Nephron progenitor cell (in vitro differentiated cells): ENCODE measurements at regions not wholly inside any gene's neighbourhood (a gene's known extent, or its start where the extent isn't known, plus 50 kb on each side); places are given as distances from the start of the nearest gene placed in this dataset.

Experiments used
- DNase-seq: peaks from one replicate; pipeline ENCODE4 v3.0.0; 2021
- H3K27ac Mint-ChIP-seq: 2 replicates; pipeline ENCODE4 v1.8.0; 2021; ENCODE audit warnings: mild to moderate bottlenecking, moderate library complexity, mixed read lengths
- H3K27me3 Mint-ChIP-seq: 2 replicates; pipeline ENCODE4 v1.8.0; 2021; ENCODE audit warnings: mild to moderate bottlenecking, low read depth, mixed read lengths; ENCODE audit not compliant: poor library complexity
- H3K36me3 Mint-ChIP-seq: 2 replicates; pipeline ENCODE4 v1.8.0; 2021; ENCODE audit warnings: low read depth, mixed read lengths
- H3K4me1 Mint-ChIP-seq: 2 replicates; pipeline ENCODE4 v1.8.0; 2021; ENCODE audit warnings: mixed read lengths
- H3K4me3 Mint-ChIP-seq: 2 replicates; pipeline ENCODE4 v1.8.0; 2021; ENCODE audit warnings: mild to moderate bottlenecking, moderate library complexity, mixed read lengths
- H3K9me3 Mint-ChIP-seq: 2 replicates; pipeline ENCODE4 v1.8.0; 2021; ENCODE audit warnings: mild to moderate bottlenecking, moderate library complexity, mixed read lengths
- CTCF ChIP-seq: fragments of 200-600 bp; sonication (generic); IDR thresholded peaks from 2 replicates; pipeline ENCODE4 v1.5.0; 2021; ENCODE audit warnings: antibody characterized with exemption

GRCh38 chr10:30762620-30763019 lies 133.1 kb upstream of the LYZL2 start:
- no peaks in the 10 kb centered on the region for H3K36me3 Mint-ChIP-seq
- no peak overlapping the region for H3K4me3 Mint-ChIP-seq
- H3K27ac Mint-ChIP-seq: no peak overlapping the region
- no peak for DNase-seq
- H3K9me3 Mint-ChIP-seq: peaks cover 18% of the 10 kb centered on the region
- H3K27me3 Mint-ChIP-seq: peaks cover 2% of the 10 kb centered on the region
- TF ChIP-seq CTCF: no peak
- peaks cover 26% of the 10 kb centered on the region for H3K4me1 Mint-ChIP-seq

GRCh38 chr10:30759423-30759822 lies 129.9 kb upstream of the LYZL2 start:
- no peak overlapping the region for H3K27ac Mint-ChIP-seq
- H3K4me3 Mint-ChIP-seq: no peak overlapping the region
- H3K4me1 Mint-ChIP-seq: peaks cover 10% of the 10 kb centered on the region
- H3K36me3 Mint-ChIP-seq: no peaks in the 10 kb centered on the region
- H3K9me3 Mint-ChIP-seq: peaks cover 12% of the 10 kb centered on the region
- peaks cover 8% of the 10 kb centered on the region for H3K27me3 Mint-ChIP-seq
- no peak for DNase-seq
- no peak for TF ChIP-seq CTCF

GRCh38 chr10:30758338-30758737 lies 128.8 kb upstream of the LYZL2 start:
- Mint-ChIP-seq H3K9me3 (peaks cover 12% of the 10 kb centered on the region), H3K27ac (no peak overlapping the region), H3K4me1 (peaks cover 4% of the 10 kb centered on the region), H3K36me3 (no peaks in the 10 kb centered on the region), H3K27me3 (peaks cover 8% of the 10 kb centered on the region), H3K4me3 (no peak overlapping the region)
- no peak for TF ChIP-seq CTCF
- DNase-seq: no peak

GRCh38 chr10:30756896-30757295 lies 127.3 kb upstream of the LYZL2 start:
- TF ChIP-seq CTCF: no peak
- Mint-ChIP-seq H3K4me1 (peaks cover 4% of the 10 kb centered on the region), H3K4me3 (no peak overlapping the region), H3K27me3 (peaks cover 8% of the 10 kb centered on the region), H3K36me3 (no peaks in the 10 kb centered on the region), H3K27ac (no peak overlapping the region), H3K9me3 (peaks cover 12% of the 10 kb centered on the region)
- no peak for DNase-seq

GRCh38 chr10:30756151-30756550 lies 126.6 kb upstream of the LYZL2 start:
- DNase-seq: no peak
- no peak overlapping the region for H3K27ac Mint-ChIP-seq
- H3K4me3 Mint-ChIP-seq: no peak overlapping the region
- peaks cover 4% of the 10 kb centered on the region for H3K4me1 Mint-ChIP-seq
- TF ChIP-seq CTCF: no peak
- peaks cover 8% of the 10 kb centered on the region for H3K9me3 Mint-ChIP-seq
- H3K27me3 Mint-ChIP-seq: peaks cover 9% of the 10 kb centered on the region
- H3K36me3 Mint-ChIP-seq: no peaks in the 10 kb centered on the region

GRCh38 chr10:30755441-30755953 lies 125.9 kb upstream of the LYZL2 start:
- Mint-ChIP-seq H3K4me3 (no peak overlapping the region), H3K27ac (no peak overlapping the region), H3K9me3 (peaks cover 1% of the 10 kb centered on the region), H3K36me3 (no peaks in the 10 kb centered on the region), H3K4me1 (peaks cover 4% of the 10 kb centered on the region), H3K27me3 (peaks cover 9% of the 10 kb centered on the region)
- no peak for TF ChIP-seq CTCF
- DNase-seq: no peak
